Esophagus squamous epithelium (tissue), 4 donors: ENCODE measurements at regions not wholly inside any gene's neighbourhood (a gene's known extent, or its start where the extent isn't known, plus 50 kb on each side); places are given as distances from the start of the nearest gene placed in this dataset.

Experiments
- POLR2A ChIP-seq, 4 donors: fragments of 450-650 bp; IDR thresholded peaks; one replicate each; pipeline ENCODE4 v1.6.1; 2017; ENCODE audit warnings: antibody characterized with exemption in 4 of 4, mild to moderate bottlenecking in 4 of 4, moderate library complexity in 3 of 4
- TF ChIP-seq, protein P1 (sequence below), 6 experiments: fragments of 450-650 bp in 4 of 6; fragments of 200-600 bp in 2 of 6; sonication (generic) in 2 of 6; IDR thresholded peaks; one replicate each; pipeline ENCODE4 v1.5.1; 2016 to 2019; ENCODE audit warnings: antibody characterized with exemption in 6 of 6, mild to moderate bottlenecking in 4 of 6, moderate library complexity in 4 of 6

GRCh38 chr20:40207655-40208054, 481.4 kb downstream of the MAFB start:
- TF ChIP-seq, protein P1, sequence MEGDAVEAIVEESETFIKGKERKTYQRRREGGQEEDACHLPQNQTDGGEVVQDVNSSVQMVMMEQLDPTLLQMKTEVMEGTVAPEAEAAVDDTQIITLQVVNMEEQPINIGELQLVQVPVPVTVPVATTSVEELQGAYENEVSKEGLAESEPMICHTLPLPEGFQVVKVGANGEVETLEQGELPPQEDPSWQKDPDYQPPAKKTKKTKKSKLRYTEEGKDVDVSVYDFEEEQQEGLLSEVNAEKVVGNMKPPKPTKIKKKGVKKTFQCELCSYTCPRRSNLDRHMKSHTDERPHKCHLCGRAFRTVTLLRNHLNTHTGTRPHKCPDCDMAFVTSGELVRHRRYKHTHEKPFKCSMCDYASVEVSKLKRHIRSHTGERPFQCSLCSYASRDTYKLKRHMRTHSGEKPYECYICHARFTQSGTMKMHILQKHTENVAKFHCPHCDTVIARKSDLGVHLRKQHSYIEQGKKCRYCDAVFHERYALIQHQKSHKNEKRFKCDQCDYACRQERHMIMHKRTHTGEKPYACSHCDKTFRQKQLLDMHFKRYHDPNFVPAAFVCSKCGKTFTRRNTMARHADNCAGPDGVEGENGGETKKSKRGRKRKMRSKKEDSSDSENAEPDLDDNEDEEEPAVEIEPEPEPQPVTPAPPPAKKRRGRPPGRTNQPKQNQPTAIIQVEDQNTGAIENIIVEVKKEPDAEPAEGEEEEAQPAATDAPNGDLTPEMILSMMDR (IDR thresholded peaks at IDR 0.05) = no peak
- TF ChIP-seq POLR2A (IDR thresholded peaks at IDR 0.05) = no peak
